ENCODE measurements at regions not wholly inside any gene's neighbourhood (a gene's known extent, or its start where the extent isn't known, plus 50 kb on each side); places are given as distances from the start of the nearest gene placed in this dataset.

GRCh38 chr5:3994628-3995027 lies 399.0 kb downstream of the IRX1 start:
- DNase-seq (ENCODE audit: low spot score), result no peak
- Histone ChIP-seq H3K9me3 (peaks cover 6% of the 10 kb centered on the region), H3K4me3 (peak overlapping the region; percentile 53), H3K27ac (peak overlapping the region; percentile 82 to 88), H3K27me3 (replicated peaks; ENCODE audit: insufficient read depth) (no peaks in the 10 kb centered on the region), H3K4me1 (ENCODE audit: control insufficient read depth in 1 of 2, low read depth in 2 of 2) (peaks cover 21 to 37% of the 10 kb centered on the region in 2 donors), H3K36me3 (no peaks in the 10 kb centered on the region)
- ATAC-seq (ENCODE audit: insufficient number of reproducible peaks, low FRiP score, low read depth), result peak; percentile 41
- TF ChIP-seq, protein P1, sequence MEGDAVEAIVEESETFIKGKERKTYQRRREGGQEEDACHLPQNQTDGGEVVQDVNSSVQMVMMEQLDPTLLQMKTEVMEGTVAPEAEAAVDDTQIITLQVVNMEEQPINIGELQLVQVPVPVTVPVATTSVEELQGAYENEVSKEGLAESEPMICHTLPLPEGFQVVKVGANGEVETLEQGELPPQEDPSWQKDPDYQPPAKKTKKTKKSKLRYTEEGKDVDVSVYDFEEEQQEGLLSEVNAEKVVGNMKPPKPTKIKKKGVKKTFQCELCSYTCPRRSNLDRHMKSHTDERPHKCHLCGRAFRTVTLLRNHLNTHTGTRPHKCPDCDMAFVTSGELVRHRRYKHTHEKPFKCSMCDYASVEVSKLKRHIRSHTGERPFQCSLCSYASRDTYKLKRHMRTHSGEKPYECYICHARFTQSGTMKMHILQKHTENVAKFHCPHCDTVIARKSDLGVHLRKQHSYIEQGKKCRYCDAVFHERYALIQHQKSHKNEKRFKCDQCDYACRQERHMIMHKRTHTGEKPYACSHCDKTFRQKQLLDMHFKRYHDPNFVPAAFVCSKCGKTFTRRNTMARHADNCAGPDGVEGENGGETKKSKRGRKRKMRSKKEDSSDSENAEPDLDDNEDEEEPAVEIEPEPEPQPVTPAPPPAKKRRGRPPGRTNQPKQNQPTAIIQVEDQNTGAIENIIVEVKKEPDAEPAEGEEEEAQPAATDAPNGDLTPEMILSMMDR (IDR thresholded peaks at IDR 0.05), result no peak

- Histone ChIP-seq H3K27me3 (replicated peaks; ENCODE audit: insufficient read depth) (no peaks in the 10 kb centered on the region), H3K36me3 (no peaks in the 10 kb centered on the region), H3K4me3 (no peak overlapping the region), H3K27ac (no peak overlapping the region), H3K9me3 (peaks cover 6% of the 10 kb centered on the region), H3K4me1 (ENCODE audit: control insufficient read depth in 1 of 2, low read depth in 2 of 2) (peaks cover 21 to 37% of the 10 kb centered on the region in 2 donors)
- ATAC-seq (ENCODE audit: insufficient number of reproducible peaks, low FRiP score, low read depth) (no peak), DNase-seq (ENCODE audit: low spot score) (no peak)
- TF ChIP-seq, protein P1 (IDR thresholded peaks at IDR 0.05), result no peak
Observed at GRCh38 chr5:3995954-3996619, 400.5 kb downstream of the IRX1 start.

- Histone ChIP-seq H3K27me3 (replicated peaks; ENCODE audit: insufficient read depth) (no peaks in the 10 kb centered on the region), H3K9me3 (peaks cover 5% of the 10 kb centered on the region), H3K36me3 (no peaks in the 10 kb centered on the region), H3K27ac (no peak overlapping the region), H3K4me3 (no peak overlapping the region), H3K4me1 (ENCODE audit: control insufficient read depth in 1 of 2, low read depth in 2 of 2) (peaks cover 21 to 37% of the 10 kb centered on the region in 2 donors)
- no peak for DNase-seq (ENCODE audit: low spot score)
- TF ChIP-seq, protein P1 (IDR thresholded peaks at IDR 0.05), result no peak
- no peak for ATAC-seq (ENCODE audit: insufficient number of reproducible peaks, low FRiP score, low read depth)
Observed at GRCh38 chr5:3996707-3997336, 401.2 kb downstream of the IRX1 start.

DNA sequence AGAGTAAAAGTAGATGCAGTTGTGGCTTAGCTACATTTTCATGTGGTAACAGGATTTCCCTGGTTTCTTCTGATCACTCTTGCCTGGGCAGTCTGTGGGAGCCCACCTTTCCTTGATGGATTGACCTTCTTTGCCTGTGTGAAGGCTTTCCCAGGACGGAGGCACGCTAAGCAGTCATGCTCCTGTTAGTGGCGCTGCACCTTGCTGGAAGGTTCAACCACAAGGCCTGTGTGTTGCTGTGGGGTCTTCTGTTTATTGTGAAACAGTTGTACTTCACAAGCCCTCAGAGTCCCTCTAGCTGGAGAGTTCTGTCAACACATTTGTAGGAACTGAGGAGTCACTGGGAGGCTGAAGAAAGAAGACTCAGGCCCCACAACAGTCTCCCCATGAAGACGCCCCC lies 402.0 kb downstream of the IRX1 start:
- no peak overlapping the region for H3K4me3 ChIP-seq
- ATAC-seq (ENCODE audit: insufficient number of reproducible peaks, low FRiP score, low read depth) (no peak), DNase-seq (ENCODE audit: low spot score) (no peak)
- H3K9me3 ChIP-seq, result no peaks in the 10 kb centered on the region
- no peak overlapping the region for H3K27ac ChIP-seq
- no peaks in the 10 kb centered on the region for H3K27me3 ChIP-seq (replicated peaks; ENCODE audit: insufficient read depth)
- H3K36me3 ChIP-seq, result no peaks in the 10 kb centered on the region
- peaks cover 21 to 37% of the 10 kb centered on the region in 2 donors for H3K4me1 ChIP-seq (ENCODE audit: control insufficient read depth in 1 of 2, low read depth in 2 of 2)
- TF ChIP-seq, protein P1 (IDR thresholded peaks at IDR 0.05), result no peak

DNA sequence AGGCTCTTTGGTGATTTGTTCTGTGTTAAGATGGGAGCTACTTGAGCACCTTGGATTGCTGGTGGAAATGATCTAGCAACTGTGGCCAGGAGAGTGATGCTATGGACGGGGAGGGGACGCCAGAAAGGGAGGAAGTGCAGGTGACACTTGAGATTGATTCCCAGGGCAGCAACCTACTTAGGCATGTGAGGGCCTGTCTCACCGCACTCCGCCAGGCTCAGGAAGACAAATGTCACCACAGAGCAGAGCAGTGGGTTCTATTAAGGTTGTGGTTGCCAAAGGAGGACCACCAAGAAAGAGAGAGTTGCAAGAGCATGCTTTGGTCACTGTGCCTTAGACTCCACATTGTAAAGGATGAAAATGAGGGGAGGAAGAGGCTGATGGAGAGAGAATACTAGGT lies 404.3 kb downstream of the IRX1 start:
- H3K27me3 ChIP-seq (replicated peaks; ENCODE audit: insufficient read depth), result no peaks in the 10 kb centered on the region
- H3K4me3 ChIP-seq, result no peak overlapping the region
- H3K4me1 ChIP-seq (ENCODE audit: control insufficient read depth in 1 of 2, low read depth in 2 of 2), result peaks cover 6 to 20% of the 10 kb centered on the region in 2 donors
- ATAC-seq (ENCODE audit: insufficient number of reproducible peaks, low FRiP score, low read depth) (no peak), DNase-seq (ENCODE audit: low spot score) (no peak)
- no peaks in the 10 kb centered on the region for H3K36me3 ChIP-seq
- H3K27ac ChIP-seq, result no peak overlapping the region
- no peaks in the 10 kb centered on the region for H3K9me3 ChIP-seq
- TF ChIP-seq, protein P1 (IDR thresholded peaks at IDR 0.05), result no peak

All from thoracic aorta (tissue), 2 donors.